GM21381 (cell line): ENCODE measurements at regions not wholly inside any gene's neighbourhood (a gene's known extent, or its start where the extent isn't known, plus 50 kb on each side); places are given as distances from the start of the nearest gene placed in this dataset.

Experiments
- ATAC-seq: cut with Tn5 transposase; IDR thresholded peaks from one replicate; pipeline ENCODE4 v1.9.1; 2021; ENCODE audit warnings: mild to moderate bottlenecking, moderate library complexity; ENCODE audit not compliant: unreplicated experiment

DNA sequence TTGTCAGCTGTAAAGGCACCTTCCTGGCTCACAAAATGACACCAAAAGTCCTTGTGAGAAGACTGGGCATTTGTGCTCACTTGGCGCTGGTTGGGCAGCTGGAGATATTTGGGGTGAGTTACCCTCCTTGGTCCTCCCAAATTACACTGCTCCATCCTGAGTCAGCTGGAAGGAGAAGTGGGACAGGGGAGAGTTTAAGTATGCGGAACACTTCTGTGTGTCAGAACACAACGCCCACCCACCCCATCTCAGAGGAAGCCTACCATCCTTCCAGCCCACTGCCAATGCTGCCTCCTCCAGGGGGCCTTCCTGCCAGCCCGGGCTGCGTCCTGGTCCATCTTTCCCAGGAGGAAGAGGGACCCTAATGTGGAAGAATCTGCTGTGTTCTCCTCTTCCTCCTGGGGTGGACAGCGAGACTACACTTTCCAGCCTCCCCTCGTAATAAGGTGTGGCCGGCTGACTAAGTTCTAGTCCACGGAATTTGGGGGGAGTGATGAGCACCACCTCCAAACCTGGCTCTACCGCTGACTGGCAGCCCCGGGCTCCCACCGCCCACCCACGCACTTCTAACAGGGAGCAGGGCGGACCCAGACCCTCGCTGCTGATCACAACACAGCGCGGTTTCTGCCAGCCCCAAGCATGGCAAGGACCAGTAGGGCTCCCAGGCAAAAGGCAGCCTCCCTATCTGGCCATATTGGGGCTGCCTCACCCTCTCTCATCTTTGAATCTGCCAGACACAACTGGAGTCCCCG lies 265.0 kb downstream of the XXYLT1 start:
- no peak for ATAC-seq

DNA sequence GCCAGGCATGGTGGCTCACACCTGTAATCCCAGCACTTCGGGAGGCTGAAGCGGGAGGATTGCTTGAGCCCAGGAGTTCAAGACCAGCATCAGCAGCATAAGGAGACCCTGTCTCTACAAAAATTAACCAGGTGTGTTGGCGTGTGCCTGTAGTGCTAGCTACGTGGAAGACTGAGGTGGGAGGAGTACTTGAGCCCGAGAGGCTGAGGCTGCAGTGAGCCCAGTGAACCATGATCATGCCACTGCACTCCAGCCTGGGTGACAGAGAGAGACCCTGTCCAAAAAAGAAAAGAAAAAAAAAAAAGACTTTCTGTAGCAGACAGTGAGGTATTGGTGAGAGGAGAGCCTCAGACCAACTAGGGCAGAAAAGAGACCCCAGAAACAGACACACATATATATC lies 263.8 kb downstream of the XXYLT1 start:
- no peak for ATAC-seq

DNA sequence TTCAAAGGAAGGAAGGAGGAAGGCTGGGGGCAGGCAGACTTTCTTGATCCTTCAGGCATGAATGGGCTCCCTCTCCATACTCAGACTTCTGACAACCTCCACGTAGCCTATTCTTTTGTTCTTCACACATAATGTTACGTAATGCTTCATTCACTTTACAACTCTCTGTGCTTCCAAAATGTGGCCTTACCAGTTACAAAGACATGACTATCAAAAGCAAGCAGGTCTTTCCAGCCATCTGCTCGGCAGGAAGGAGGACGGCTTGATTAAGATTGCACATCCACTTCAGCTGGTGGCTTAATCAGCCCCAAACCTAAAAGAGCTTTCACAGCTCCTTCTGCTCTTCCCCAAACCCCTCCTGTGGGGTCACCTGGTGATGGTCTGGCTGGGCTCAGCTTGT lies 263.2 kb downstream of the XXYLT1 start:
- no peak for ATAC-seq

DNA sequence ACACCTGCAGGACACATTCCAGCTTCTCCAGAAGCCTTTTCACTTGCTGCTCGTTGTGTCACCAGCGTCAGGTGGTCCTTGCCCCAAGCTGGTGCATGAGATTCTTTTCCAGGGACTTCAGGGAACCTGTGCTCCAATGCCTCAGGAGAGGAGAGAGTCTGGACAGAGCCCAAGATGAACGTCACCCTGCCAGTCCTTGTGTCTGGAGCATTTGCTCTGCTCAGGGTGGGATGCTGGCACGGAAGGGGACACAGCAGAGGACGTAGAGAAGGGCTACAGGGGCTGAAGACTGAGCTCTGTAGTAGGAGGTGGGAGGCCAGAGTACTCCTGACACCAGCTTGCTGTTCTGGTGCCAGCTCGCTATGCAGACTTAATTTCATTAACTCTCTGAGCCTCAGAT lies 262.1 kb downstream of the XXYLT1 start:
- no peak for ATAC-seq

DNA sequence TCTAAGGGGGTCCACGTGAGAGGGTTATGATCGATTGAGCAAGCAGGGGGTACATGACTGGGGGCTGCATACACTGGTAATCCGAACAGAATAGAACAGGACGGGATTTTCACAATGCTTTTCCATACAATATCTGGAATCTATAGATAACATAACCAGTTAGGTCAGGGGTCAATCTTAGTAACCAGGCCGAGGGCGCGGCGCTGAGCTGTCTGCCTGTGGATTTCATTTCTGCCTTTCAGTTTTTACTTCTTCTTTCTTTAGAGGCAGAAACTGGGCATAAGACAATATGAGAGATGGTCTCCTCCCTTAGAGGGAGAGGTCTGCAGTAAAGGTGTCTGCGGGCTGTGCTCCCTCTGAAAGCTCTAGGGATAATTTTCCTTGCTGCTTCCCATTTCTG lies 261.3 kb downstream of the XXYLT1 start:
- no peak for ATAC-seq

DNA sequence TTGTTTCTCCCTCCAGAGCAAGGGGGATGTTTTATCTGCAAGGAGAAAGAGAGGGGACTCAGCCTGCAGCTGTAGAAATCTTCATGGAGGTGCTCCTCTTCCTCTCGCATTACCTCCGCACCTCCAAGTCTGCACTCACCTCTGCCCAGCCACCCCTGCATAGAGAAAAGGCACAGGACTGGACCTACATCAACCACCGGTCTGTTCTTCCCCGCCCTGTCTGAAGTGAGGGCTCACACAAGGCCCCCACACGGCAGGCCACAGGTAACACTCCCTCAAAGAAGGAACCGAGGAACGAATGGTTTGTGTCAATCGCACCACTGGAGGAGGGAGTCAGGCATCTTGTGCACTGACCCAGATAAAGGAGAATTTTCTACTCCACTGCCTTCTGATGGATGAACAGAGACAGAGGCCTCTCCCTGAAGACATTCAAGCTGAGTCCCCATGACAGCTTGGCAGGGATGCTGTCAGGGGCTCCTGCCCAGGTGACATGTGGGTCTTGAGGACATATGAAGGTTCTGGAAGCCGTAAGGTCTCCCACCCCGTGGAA lies 260.3 kb downstream of the XXYLT1 start:
- ATAC-seq, result no peak

DNA sequence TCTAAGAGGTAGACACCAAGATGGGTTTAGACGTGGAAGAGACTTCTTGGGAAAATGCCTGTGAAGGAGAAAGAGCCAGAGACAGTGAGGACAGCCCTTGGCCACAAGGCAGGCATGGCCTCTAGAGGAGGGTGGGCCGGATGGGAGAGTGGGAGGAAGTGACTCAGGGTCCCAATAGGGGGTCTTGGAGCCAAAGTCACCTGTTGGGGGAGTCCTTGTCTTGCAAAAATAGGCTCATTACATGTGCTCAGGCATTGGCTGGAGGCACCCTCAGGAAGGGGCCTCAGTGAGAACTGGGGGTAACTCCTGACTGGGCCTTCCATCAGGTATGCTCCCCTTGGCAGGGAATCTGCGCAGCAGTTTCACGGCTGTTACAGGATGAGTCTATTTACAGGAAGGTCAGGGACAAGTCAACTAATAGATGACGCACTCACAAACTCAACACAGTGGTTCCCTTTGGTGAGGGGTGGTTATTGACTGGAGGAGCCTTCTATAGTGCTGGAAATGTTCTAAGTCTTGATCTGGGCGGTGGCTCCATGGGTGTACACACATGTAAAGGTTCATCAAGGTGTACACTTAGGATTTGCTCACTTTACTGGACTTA lies 259.6 kb downstream of the XXYLT1 start:
- no peak for ATAC-seq

DNA sequence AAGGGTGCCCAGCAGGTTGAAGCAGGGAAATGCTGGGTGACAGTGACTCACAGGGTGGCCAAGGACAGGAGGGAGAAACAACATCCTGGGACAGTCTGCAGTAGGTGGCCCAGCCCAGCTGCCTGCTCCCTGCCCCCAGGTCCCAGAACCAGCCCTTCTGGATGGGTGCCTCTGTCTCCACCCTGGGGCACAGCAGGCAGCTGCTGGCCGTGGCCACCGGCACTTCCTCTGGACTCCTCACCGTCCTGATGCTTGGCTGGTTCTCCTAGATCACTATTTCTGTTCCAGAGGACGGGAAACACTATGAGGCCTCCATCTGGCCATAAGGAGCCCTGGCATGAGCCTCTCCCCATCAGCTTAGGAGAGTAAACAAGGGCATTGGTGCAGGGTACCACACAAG lies 258.9 kb downstream of the XXYLT1 start:
- ATAC-seq, result no peak

DNA sequence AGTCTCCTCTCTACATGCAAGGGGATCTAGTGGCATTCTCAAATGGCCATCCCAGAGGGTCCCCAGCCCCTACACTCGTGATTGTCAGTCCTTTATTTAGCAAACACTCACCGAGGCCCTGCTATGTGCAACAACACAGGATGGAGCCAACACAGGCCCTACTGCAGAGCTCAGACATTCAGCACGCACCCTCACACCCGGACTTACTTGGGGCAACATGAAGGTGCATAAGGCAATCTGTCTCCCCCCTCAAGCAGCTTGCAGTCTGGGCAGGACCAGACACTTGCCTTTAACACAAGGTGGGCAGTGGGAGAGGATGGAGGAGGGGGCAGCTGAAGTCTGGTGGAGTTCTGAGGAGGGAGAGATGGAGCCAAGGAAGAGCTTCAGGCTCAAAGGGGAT lies 258.4 kb downstream of the XXYLT1 start:
- no peak for ATAC-seq

DNA sequence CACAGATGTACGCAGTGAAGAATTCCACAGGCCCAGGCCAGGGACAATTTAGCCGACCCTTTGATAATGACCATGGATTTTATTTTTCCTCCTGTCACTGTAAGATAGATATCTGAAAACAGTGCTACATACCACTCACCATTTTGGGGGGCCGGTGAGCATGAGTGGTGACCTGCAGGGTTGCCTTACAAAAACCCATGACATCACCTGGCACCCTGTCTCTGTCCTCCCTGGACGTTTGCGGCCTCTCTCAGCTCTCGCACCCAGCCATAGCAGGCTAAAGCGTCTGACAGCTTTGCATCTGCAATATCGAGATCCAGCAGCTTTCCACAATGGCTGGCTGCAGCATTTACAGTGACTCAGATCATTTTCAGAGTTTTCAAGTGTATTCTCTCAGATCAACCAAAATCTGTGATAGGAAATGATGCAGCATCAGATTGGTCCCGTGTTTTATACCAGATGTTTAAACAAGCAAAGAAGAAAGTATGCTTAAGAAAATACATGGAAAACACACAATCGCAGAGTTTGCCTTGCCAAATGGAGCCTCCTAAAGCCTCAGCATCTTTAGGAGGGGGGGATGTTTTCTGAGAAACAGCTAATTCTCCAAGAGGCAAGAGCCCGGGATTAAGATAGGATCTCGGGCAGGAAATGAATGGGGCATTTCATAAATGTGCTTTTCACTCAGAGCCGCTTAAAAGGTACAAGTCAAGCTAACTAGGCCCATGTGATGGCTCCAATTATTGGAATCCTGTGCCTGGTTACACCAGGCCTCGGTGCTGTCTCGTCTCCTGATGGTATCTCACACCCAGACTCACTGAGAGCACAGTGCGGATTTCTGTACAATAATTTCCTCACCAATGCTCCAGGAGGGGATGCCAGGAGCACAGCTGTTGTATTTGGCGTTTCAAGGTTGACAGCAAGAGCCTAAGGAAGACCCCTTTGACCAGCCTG lies 257.3 kb downstream of the XXYLT1 start:
- ATAC-seq, result no peak

DNA sequence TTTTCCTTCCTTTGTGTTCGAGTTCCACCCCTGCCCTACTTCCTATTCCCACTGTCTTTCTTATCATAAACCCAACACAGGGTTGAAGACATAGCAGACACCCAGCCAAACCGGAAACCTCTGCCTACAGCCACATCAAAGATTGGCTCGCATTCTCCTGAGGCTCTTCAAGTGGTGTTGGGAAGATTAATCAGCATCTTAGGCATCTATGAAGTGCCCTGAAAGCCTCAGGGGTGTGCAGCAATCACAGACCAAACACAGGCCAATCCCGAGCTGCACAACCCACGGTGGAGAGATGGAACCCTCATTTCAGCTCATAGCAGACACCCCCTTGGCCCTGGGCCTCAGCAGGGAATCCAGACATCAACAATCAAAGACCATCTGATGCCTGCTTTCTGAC lies 255.9 kb downstream of the XXYLT1 start:
- ATAC-seq, result no peak

DNA sequence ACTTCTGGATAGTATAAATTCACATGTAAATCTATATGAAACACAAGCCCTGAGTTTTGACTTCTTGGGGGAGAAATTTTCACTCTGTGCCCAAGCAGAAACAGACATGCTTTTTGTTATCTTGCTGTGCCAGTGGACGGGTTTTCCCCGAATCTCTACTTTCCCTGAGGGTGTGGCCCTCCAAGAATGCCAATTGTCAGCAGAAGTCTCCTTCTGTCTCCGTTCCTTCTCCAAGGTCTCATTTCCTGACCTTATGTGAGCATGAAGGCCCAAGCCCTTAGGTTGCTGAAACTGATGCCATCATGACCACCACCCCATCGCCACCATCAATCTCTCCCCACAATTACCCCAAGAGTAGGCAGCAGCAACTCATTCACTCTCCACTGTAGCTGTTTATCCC lies 253.8 kb downstream of the XXYLT1 start:
- ATAC-seq, result no peak
